ENCODE measurements at regions not wholly inside any gene's neighbourhood (a gene's known extent, or its start where the extent isn't known, plus 50 kb on each side); places are given as distances from the start of the nearest gene placed in this dataset.

GRCh38 chr2:211067029-211067428 is 510.6 kb downstream of the CPS1 start:
- H3K36me3 ChIP-seq (ENCODE audit: insufficient read depth, low read length) = no peaks in the 10 kb centered on the region
- H3K27ac ChIP-seq (ENCODE audit: low read depth, low read length, poor library complexity, severe bottlenecking) = no peak overlapping the region
- TF ChIP-seq CTCF (conservative IDR thresholded peaks at IDR 0.05; ENCODE audit: low read length) = no peak
- TF ChIP-seq EZH2phosphoT487 (IDR thresholded peaks at IDR 0.05; ENCODE audit: borderline replicate concordance, low read depth, low read length) = no peak
- no peak overlapping the region for H3K4me3 ChIP-seq (ENCODE audit: low read depth, low read length, poor library complexity, severe bottlenecking)
- H3K9me3 ChIP-seq (ENCODE audit: low read length) = no peaks in the 10 kb centered on the region
- no peak for DNase-seq (ENCODE audit: low spot score)
- H3K79me2 ChIP-seq (ENCODE audit: insufficient read depth, low read depth, low read length) = no peaks in the 10 kb centered on the region
- H3K9me2 ChIP-seq (ENCODE audit: insufficient read depth, low read length) = no peaks in the 10 kb centered on the region
- no peaks in the 10 kb centered on the region for H3K4me1 ChIP-seq (ENCODE audit: insufficient read depth, low read length, poor library complexity, severe bottlenecking)
- CTCF ChIA-PET (ENCODE audit: unreplicated experiment) = no interaction called here
- no peaks in the 10 kb centered on the region for H4K20me1 ChIP-seq (ENCODE audit: insufficient read depth, low read length)
- H3K4me2 ChIP-seq (ENCODE audit: low read length) = no peak overlapping the region
- no TSS peak for BruUV-seq (replicated peaks)
- POLR2A ChIA-PET = interaction anchor here (1.1 kb wide), 1 partner anchor 8 kb away, joined by 4 read pairs; no protein-coding TSS in a partner anchor
- intact Hi-C loops (cut with micrococcal nuclease; ENCODE audit: unreplicated experiment) = no loop called here
- H2AFZ ChIP-seq (ENCODE audit: low read length) = no peak overlapping the region

- H3K9me2 ChIP-seq (ENCODE audit: insufficient read depth, low read length) = no peaks in the 10 kb centered on the region
- no peak for DNase-seq (ENCODE audit: low spot score)
- ChIA-PET CTCF (ENCODE audit: unreplicated experiment) (no interaction called here), POLR2A (interaction anchor here (1.1 kb wide), 1 partner anchor 9 kb away, joined by 4 read pairs; no protein-coding TSS in a partner anchor)
- no peaks in the 10 kb centered on the region for H3K79me2 ChIP-seq (ENCODE audit: insufficient read depth, low read depth, low read length)
- no TSS peak for BruUV-seq (replicated peaks)
- intact Hi-C loops (cut with micrococcal nuclease; ENCODE audit: unreplicated experiment) = no loop called here
- H3K4me1 ChIP-seq (ENCODE audit: insufficient read depth, low read length, poor library complexity, severe bottlenecking) = no peaks in the 10 kb centered on the region
- no peak overlapping the region for H3K27ac ChIP-seq (ENCODE audit: low read depth, low read length, poor library complexity, severe bottlenecking)
- H3K4me3 ChIP-seq (ENCODE audit: low read depth, low read length, poor library complexity, severe bottlenecking) = no peak overlapping the region
- H3K36me3 ChIP-seq (ENCODE audit: insufficient read depth, low read length) = no peaks in the 10 kb centered on the region
- no peak for TF ChIP-seq CTCF (conservative IDR thresholded peaks at IDR 0.05; ENCODE audit: low read length)
- no peak for TF ChIP-seq EZH2phosphoT487 (IDR thresholded peaks at IDR 0.05; ENCODE audit: borderline replicate concordance, low read depth, low read length)
- H3K4me2 ChIP-seq (ENCODE audit: low read length) = no peak overlapping the region
- H2AFZ ChIP-seq (ENCODE audit: low read length) = no peak overlapping the region
- no peaks in the 10 kb centered on the region for H3K9me3 ChIP-seq (ENCODE audit: low read length)
- H4K20me1 ChIP-seq (ENCODE audit: insufficient read depth, low read length) = no peaks in the 10 kb centered on the region
These were observed 511.8 kb downstream of the CPS1 start for GRCh38 chr2:211068108-211068780.

GRCh38 chr2:211070547-211070946 is 514.1 kb downstream of the CPS1 start:
- CTCF ChIA-PET (ENCODE audit: unreplicated experiment) = no interaction called here
- no peaks in the 10 kb centered on the region for H3K36me3 ChIP-seq (ENCODE audit: insufficient read depth, low read length)
- no TSS peak for BruUV-seq (replicated peaks)

More at GRCh38 chr2:211070547-211070946, 514.1 kb downstream of the CPS1 start:
- H2AFZ ChIP-seq (ENCODE audit: low read length) = no peak overlapping the region
- H3K4me2 ChIP-seq (ENCODE audit: low read length) = no peak overlapping the region
- POLR2A ChIA-PET = no interaction called here
- H3K27ac ChIP-seq (ENCODE audit: low read depth, low read length, poor library complexity, severe bottlenecking) = no peak overlapping the region
- H3K4me3 ChIP-seq (ENCODE audit: low read depth, low read length, poor library complexity, severe bottlenecking) = no peak overlapping the region
- no peaks in the 10 kb centered on the region for H3K79me2 ChIP-seq (ENCODE audit: insufficient read depth, low read depth, low read length)
- no peaks in the 10 kb centered on the region for H3K9me3 ChIP-seq (ENCODE audit: low read length)
- TF ChIP-seq CTCF (conservative IDR thresholded peaks at IDR 0.05; ENCODE audit: low read length) (no peak), EZH2phosphoT487 (IDR thresholded peaks at IDR 0.05; ENCODE audit: borderline replicate concordance, low read depth, low read length) (no peak)
- intact Hi-C loops (cut with micrococcal nuclease; ENCODE audit: unreplicated experiment) = no loop called here
- H3K9me2 ChIP-seq (ENCODE audit: insufficient read depth, low read length) = no peaks in the 10 kb centered on the region
- H4K20me1 ChIP-seq (ENCODE audit: insufficient read depth, low read length) = no peaks in the 10 kb centered on the region
- no peaks in the 10 kb centered on the region for H3K4me1 ChIP-seq (ENCODE audit: insufficient read depth, low read length, poor library complexity, severe bottlenecking)
- no peak for DNase-seq (ENCODE audit: low spot score)
